NCI-H128 (cell line): ENCODE measurements at regions not wholly inside any gene's neighbourhood (a gene's known extent, or its start where the extent isn't known, plus 50 kb on each side); places are given as distances from the start of the nearest gene placed in this dataset.
"Not testable (repeated sequence)": the region's sequence is repeated elsewhere in the genome, so short reads cannot be mapped to it uniquely, and the experiment has no call there.

ENCODE experiments used
- DNase-seq: peaks from one replicate; lab custom pipeline; 2025; ENCODE audit not compliant: unreplicated experiment; lab: John Stamatoyannopoulos, UW

DNA sequence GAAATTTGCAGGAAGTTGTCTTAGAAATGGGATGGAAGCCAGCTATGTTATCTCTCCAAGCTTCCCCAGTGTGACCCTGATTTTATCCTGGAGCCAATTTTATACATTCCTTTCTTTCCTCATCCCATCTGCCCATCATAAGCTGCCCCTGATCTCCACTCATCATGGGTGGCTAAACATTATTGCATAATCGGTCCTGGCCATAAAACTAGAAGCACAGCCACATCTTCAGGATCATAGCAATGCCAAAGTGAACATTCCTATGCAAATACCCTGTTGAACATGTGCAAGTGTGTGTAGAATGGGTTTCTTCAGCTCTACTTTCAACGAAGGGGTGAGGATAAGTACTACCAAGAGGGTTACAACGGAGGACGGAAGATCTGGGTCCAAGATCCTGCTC, 50.6 kb upstream of the COG2 start:
- DNase-seq, result no peak

DNA sequence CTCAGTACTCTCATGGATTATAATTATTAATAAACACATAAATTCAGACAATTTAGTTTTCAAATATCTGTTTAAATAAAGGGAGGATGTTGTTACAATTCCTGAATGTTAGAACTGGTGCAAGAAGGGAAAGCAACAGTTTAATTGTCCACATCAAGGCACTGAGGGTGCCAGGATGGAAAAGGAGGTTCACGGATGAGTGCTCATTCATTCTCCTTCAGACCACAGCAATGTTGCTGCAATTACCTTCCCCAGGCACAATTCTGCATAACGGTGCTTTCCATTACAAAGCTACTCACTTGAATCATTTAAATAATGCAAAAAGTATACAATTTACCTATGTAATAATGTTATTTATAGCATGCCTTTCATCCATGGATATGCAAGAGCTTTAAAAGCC, 52.3 kb upstream of the COG2 start:
- no peak for DNase-seq

DNA sequence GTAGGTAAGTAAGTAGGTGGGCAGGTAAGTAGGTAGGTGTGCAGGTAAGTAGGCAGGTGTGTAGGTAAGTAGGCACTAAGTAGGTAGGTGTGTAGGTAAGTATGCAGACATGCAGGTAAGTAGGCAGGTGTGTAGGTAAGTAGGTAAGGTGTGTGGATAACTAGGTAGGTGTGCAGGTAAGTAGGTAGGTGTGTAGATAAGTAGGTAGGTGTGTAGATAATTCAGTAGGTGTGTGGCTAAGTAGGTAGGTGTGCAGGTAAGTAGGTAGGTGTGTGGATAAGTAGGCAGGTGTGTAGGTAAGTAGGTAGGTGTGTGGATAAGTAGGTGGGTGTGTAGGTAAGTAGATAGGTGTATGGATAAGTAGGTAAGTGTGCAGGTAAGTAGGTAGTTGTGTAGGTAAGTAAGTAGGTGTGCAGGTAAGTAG, 53.9 kb upstream of the COG2 start:
- no peak for DNase-seq

DNA sequence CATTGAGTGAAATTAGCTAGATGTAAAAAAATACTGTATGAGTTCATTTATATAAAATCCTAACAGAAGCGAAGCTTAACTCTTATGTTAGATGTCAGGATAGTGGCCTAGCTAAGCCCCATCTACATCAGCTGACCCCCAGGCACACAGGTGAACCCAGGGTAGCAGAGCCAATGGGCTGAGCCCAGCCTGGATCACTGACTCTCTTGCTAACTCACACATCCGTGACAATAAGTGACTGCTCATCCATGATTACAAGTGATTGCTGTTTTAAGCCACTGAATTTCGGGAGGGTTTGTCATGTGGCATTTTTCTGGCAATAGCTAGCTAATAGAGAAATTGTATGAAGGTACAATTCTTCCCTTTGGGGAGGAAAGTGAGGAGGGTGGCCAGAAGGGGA, 55.2 kb upstream of the COG2 start:
- no peak for DNase-seq

DNA sequence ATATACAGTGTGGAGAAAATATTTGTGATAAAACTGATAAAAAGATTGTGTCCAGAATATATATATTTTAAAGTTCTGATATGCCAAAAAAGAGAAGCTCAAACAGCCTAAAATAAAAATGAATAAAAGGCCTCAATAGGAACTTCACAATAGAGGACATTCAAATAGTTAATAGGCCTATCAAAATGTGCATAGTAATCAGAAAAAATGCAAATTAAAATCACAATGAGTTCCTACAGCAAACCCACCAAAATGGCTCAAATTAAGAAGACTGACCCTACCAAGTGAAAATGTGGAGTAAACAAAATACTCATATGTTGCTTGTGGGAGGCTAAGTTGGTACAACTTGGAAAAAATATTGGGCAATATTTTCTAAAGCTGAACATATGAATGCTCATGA, 57.6 kb upstream of the COG2 start:
- DNase-seq, result no peak

DNA sequence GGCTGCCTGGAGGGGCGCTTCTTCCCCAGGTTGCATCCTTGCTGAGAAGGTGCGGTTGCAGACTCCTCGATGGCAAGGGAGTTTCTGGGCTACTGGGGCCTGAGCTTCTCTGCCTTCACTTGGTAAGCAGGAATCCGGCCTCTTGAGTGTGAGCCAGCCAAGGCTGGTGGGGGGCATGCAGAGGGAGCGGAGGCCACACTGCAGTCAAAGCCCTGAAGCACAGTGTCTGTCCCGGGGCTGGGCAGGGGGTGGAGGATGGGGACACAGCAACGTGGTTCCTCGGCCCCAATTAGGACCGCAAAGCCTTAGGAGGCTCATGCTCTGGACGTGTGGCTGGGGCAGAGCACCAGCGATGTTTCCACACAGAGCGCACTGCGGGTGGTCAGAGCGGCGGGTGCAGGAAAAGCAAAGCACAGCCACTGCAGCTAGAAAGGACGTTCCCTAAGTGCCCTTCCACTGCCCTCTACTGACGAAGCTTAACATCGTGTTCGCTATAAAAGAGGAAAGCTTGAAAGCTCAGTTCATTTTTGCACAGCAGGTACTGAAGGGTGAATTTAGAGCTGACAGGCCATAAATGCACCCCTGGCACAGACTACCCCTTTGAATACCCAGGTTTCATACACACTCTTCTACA, 60.7 kb upstream of the COG2 start:
- DNase-seq, result no peak

DNA sequence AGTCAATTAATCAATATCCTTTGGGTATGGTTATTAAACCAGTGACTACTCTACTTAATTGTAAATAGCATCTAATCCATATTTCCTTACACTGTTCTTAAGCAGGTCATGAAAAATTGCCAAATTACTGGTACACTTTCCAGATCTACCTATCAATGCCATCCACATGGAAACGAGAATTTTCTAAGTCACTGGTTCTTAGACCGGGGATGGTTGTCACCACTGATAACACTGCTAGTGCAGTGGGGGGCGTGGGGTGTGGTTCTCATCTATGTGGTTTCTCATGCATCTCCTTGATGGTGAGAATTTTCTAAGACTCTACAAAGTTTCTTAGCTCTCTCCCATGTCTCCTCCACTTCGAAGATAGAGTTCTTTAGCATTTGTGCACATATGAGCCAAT, 63.7 kb upstream of the COG2 start:
- no peak for DNase-seq

DNA sequence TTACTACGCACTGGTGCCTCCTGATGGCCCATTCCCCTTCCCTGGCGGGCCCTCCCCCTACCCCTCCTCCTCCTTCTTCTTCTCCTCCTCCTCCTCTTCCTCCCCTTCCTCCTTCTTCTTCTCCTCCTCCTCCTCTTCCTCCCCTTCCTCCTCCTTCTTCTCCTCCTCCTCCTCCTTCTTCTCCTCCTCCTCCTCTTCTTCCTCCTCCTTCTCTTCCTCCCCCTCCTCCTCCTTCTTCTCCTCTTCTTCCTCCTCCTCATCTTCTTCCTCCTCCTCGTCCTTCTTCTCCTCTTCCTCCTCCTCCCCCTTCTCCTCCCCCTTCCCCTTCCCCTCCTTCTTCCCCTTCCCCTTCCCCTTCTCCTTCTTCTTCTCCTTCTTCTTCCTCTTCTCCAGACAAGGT, 64.7 kb upstream of the COG2 start:
- no peak for DNase-seq

DNA sequence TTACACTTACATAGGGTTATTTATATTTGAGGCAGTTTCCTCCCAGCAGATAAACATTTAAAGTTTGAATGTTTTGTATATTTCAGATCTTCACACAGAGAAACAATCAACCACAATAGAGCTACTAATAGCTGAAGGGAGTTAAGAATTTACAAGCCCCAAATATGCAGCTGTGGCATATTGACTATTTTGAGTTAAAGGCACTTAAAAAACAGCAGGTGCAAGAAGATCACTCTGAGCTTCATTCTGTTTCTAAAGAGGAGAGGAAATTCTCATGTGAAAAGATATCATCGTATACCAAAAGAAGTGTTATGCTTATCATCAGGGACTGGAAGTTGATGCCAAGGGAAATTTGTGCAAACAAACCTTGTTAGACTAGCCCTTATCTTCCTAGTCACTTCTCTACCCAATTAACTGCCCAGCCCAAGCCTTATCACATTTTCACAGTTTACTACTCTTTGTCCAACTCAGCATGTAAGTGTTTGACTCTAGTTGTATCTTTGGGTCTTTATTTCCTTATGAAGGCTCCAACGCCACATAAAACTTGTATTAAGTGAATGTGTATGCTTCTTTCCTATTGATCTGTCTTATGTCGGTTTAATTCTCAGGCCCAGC, 66.3 kb upstream of the COG2 start:
- no peak for DNase-seq

DNA sequence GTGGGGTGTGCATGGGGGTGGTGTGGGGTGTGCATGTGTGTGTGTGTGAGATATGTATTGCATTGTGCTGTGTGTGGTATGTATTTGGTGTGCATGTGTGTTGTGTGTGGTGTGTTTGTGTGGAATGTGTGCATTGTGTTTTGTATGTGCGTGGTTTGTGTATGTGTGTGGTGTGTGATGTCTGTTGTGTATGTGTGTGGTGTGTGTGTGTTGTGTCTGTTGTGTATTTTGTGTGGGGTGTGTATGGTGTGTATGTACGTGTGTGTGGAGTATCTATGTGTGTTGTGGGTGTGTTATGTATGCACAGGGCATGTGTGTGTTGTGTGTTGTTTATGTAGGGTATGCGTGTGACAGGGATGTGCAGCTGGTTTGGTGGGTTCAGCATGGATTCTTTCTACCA, 67.8 kb upstream of the COG2 start:
- DNase-seq, result no peak

DNA sequence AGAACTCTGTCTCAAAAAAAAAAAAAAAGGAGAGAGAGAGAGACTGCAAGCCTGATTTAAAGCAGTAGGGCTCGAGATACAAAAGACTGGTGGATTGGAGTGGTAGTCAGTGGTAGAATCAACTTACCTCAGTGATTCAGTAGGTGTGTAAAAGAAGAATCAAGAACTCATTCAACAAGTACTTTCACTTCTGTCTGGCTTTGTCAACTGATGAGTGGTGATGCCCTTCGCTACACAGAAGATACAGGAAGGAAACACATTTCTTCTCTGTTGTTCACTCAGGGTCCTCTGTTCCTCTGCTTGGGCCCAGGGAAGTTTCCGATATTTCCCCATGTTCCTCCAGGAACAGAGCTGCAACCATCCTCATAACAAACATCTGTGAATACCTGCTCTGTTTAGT, 68.6 kb upstream of the COG2 start:
- no peak for DNase-seq

DNA sequence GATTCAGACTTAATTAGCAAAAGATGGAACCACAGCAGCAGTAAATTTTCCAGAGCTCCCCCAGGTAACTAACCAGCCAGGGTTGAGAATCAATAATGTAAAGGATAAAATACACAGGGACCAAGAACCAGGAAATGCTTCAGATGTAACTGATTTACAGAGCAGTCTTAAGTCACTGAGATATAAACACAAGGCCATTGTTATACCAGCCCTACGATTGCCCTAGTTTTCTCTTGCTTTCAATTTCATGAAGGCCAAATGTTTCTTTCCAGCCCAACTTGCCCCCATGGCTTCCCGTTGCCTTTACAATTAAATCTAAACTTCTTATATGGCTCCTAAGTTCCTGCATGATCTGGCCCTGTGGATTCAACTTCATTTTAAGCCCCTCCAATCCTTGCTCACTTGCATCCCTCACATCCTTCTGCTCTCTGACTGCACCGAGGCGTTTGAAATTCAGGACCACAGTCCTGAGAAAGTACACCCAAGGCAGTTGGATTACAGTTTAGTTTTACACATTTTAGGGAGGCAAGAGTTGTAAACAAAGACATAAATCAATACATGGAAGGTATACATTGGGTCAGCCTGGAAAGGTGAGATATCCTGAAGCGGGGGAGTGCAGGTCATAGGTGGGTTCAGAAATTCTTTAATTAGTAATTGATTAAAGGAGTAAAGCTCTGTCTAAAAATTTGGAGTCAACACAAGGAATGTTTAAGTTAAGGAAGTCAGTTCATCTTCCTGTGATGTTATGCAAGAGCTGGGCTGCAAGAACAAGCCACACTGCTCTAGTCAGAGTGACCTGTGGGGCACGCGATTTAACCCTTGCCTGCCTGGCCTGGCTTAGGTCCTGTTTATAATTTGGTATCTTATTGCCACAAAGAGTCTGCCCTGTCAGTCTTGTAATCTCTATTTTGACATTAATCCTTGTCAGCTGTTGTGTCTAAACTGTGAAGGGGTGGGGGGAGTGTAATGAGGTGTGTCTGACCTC, 69.9 kb upstream of the COG2 start:
- DNase-seq, result no peak

DNA sequence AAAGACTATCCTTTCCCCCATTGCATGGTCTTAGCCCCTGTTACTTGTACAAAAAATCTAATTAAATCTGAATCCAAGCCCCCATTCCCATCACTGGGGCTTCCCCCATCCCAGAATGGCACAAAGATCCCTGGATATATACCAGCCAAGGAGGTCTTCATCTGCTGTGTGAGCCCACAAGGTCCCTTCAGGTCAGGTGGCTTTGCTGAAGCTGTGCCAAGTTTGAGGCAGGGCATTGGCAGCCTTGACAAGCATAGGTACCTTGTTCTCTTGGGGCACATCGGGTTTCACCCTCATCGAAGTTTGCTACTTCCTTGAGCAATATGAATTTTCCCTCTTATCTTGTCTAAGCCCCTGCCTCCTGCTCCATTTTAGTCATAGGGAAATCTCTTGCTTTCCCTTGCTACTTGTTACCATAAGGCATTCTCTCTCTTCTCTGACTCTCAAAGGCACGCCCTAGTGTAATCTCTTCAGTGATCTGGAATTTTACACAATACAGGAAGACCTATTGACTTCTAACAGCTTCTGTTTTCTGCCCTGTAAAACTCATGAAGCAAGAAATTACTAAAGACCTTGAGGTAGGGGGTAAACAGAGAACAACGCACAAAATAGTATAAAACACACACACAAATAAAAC, 71.4 kb upstream of the COG2 start:
- no peak for DNase-seq

DNA sequence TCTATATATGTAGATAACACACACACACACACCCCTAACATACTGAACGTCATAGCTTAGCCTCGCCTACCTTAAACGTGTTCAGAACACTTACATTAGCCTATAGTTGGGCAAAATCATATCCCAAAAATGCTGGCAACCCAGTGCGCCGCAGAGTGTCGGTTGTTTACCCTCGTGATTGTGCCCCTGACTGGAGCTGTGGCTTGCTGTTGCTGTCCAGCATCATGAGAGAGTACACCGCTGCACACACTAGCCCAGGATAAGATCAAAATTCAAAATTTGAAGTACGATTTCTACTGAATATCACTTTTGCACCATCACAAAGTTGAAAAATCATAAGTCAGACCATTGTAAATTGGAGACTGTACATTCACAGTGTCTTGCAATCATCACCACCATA, 73.1 kb upstream of the COG2 start:
- DNase-seq, result no peak

DNA sequence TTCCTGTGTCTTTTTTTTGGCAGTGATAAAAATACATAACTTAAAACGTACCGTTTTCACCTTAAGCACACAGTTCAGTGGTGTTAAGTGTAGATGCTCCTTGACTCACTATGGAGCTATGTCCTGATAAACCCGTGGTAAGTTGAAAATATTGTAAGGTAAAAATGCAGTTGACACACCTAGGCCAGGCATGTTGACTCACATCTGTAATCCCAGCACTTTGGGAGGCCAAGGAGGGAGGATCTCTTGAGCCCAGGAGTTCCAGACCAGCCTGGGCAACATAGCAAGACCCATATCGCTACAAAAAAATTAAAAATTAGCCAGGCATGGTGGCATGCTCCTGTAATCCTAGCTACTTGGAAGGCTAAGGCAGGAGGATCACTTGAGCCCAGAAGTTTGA, 73.6 kb upstream of the COG2 start:
- no peak for DNase-seq

DNA sequence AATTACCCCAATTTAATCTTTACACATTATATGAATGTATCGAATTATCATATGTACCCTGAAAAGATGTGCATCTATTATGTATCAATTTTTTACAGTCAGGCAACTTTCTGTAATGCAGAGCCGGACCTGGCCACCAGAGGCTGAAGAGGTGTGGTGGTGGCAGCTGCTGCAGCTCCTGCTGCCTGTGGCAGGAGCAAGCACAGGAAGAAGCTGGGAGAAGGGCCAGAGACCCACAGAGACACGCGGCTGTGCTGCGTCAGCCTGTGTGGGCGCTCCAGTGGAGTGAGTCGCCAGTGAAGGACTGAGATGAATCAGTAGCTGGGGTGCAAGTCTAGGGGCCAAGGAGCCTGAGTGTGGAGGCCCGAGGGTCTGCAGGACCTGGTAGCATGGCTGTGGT, 74.3 kb upstream of the COG2 start:
- no peak for DNase-seq

DNA sequence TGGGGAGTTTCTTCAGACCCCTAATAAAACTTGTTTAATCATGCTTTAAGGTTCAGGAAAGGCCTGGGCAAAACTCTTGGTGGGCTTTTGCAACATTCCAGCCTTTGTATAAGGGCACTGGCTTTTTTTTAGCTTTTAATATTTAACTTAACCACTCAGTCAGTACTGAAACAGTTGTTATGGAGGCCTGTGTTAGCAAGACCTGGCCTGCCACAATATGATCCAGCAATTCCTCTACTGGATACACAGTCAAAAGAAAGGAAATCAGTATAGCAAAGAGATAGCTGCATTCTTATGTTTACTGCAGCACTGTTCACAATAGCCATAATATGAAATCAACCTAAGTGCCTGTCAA, 75.1 kb upstream of the COG2 start:
- DNase-seq, result no peak

DNA sequence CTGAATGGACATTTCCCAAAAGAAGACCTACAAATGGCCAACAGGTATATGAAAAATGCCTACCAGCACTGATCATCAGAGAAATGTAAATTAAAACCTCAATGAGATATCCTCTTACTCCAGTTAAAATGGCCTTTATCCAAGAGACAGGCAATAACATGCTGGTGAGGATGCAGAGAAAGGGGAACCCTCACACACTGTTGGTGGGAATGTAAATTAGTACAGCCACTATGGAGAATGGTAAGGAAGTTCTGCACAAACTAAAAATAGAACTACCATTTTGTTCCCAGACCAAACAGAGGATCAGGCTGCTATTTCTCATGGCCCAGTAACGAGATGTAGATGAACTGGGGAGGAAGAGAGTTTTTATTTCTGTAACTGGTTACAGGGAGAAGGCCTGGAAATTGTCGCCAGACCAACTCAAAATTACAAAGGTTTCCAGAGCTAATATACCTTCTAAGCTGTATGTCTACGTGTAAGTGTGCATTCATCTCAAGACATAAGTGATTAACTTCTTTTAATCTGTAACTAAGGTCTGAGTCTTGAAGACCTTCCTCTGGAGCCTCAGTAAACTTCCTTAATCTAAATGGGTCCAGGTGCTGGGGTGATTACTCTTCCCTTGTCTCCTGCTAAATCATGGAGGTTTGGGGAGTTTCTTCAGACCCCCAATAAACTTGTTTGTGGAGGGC, 75.6 kb upstream of the COG2 start:
- not testable (repeated sequence) for DNase-seq

DNA sequence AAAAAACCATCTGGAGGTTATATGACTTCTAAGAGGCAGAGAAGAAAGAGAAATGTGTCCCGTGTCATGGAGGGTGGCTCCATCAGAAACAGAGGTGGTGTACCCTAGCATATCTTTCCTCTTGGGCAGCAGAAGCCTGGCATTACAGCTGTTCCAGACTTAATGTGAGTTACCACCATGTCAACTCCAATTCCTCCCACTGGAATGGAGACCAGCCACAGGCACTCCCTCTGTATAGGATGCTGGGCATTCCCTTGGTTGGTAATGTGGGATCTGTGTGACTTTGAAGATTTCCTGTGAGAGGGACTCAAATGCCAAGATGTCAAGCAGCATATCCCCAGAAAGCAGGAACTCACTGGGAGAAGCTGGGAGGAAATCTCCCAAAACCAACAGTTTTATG, 77.1 kb upstream of the COG2 start:
- DNase-seq, result no peak

DNA sequence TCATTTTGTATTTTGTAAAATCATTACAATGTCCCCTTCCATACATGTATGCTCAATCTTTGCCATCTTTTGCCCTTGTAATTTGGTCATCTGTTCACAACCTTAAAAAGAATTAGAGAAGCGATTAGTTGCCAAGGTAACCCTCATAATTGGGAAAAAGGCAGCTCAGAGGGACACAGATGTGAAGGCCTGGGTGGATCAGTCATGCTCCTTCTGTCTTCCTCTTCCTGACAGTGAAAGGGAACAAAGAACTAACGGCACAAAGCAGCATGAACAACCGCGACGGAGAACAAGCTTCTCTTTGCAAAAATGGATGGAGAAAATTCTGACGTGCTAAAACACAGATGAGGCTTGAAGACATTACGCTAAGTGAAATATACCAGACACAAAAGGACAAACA, 78.7 kb upstream of the COG2 start:
- no peak for DNase-seq

DNA sequence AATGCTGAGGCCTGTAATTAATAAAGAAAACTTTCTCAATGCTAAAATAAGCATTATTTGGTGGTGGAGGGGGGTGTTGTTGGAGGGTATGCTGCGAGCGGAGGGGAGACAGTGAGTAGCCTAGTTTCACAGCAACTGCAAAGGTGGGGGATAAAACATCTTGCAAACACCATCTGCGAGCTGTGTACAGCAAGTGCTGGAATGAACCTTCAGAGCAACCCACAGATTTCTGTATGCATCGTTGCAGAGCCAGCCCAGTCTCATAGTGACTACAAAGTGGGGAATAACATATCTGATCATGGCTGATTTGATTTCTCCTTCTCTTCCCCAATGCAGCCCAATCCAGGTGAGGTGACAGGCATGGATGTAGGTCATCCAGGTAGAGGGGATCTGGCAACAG, 80.7 kb upstream of the COG2 start:
- DNase-seq, result no peak
